GM21717 (cell line): ENCODE measurements at regions not wholly inside any gene's neighbourhood (a gene's known extent, or its start where the extent isn't known, plus 50 kb on each side); places are given as distances from the start of the nearest gene placed in this dataset.
"Not testable (repeated sequence)": the region's sequence is repeated elsewhere in the genome, so short reads cannot be mapped to it uniquely, and the experiment has no call there.

Experiments
- ATAC-seq: cut with Tn5 transposase; IDR thresholded peaks from one replicate; pipeline ENCODE4 v1.9.1; 2021; ENCODE audit warnings: mild to moderate bottlenecking, moderate library complexity; ENCODE audit not compliant: unreplicated experiment

DNA sequence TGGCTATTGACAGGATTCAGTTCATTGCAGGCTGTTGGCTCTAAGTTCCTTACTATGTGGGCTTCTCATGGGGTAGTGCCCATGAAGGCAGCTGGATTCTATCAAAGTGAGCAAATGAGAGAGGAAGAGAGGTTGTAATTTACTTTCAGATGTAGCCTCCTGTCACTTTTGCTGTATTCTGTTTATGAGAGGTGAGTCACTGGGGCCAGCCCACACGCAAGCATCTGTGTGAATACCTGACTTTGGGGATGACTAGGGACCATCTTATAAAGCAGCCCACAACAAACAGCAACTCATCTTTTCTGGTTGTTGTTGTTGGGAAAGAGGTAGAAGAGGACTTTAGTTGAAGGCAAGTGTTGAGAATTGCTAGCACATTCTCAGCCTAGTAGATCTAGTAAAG is 506.3 kb upstream of the GRM7 start:
- no peak for ATAC-seq

DNA sequence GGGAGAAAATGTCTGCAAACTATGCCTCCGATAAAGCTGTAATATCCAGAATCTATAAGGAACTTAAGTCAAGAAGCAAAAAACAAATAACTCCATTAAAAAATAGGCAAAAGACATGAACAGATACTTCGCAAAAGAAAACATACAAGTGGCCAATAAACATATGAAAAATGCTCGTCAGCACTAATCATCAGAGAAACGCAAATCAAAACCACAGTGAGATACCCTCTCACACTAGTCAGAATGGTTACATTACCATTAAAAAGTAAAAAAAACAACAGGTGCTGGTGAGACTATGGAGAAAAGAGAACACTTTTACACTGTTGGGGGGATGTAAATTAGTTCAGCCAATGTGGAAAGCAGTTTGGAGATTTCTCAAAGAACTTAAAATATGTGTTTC is 498.5 kb upstream of the GRM7 start:
- ATAC-seq, result no peak

DNA sequence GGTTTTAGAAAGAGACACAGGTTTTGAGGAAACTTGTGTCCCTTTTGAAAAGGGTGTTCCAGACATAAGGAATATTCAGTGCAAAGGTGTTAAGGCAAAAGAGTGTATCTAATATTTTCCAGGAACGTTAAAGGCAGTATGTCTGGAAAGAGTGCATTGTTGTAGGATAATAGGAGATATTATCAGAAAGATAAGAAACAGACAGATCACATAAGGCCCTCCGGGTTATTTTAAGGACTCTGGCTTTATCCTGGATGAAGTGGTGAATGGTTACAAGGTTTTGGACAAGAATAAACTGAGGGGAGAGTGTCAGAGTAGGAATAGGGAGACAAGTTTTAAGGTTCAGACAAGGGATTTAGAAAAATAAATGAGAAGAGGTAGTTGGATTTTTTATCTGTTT is 493.7 kb upstream of the GRM7 start:
- no peak for ATAC-seq

GRCh38 chr3:6392123-6392522 is 468.8 kb upstream of the GRM7 start:
- ATAC-seq, result no peak

GRCh38 chr3:6394944-6395343 is 466.0 kb upstream of the GRM7 start:
- ATAC-seq, result no peak

DNA sequence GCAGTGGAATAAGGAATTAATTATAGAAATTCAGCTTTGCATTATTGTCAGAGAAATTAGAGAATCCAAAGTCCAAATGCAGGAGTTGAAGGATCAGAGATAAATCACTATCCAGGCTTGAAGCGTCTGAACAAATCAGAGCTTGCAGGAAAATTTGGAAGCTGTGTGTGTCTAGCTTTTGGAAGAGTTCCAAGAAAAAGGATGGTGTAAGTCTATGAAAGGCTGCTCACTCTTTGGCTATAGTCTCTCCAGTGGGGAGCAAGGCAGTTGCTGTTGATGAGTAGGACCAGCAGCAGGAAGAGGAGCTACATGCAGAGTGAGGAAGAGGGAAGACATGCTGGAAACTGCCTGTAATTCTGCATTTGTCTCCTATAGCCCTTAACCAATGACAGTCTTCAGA is 464.3 kb upstream of the GRM7 start:
- ATAC-seq, result no peak

- ATAC-seq, result not testable (repeated sequence)
Observed at GRCh38 chr3:6402666-6403065, 458.2 kb upstream of the GRM7 start.

DNA sequence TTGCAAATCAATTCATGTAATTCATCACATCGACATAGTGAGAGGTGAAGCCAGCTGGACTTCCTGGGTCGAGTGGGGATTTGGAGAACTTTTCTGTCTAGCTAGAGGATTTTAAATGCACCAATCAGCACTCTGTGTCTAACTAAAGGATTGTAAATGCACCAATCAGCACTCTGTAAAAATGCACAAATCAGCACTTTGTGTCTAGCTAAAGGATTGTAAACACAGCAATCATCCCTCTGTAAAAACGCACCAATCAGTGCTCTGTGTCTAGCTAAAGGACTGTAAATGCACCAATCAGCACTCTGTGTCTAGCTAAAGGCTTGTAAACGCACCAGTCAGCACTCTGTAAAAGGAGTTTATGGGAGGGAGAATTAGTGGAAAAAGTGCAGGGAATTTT is 454.0 kb upstream of the GRM7 start:
- not testable (repeated sequence) for ATAC-seq

- ATAC-seq, result no peak
Observed at GRCh38 chr3:6416049-6416661, 444.8 kb upstream of the GRM7 start.

DNA sequence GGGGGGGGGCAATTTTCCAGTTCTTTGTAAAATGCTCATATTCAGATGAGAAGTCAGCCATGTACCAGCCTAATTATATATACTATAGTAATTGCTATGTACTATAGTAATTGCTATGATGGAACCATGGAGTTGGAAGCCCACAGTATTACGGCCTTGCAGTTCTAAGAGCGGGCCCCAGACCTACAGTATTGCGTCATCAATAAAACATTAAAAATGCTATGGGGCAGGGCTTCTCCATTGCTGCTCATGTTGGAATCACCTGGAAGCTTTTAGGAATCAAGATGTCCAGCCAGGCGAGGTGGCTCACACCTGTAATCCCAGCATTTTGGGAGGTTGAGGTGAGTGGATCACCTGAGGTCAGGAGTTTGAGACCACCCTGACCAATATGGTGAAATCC is 443.7 kb upstream of the GRM7 start:
- ATAC-seq, result no peak

GRCh38 chr3:6418485-6418884 is 442.4 kb upstream of the GRM7 start:
- no peak for ATAC-seq

GRCh38 chr3:6421666-6422445 is 439.1 kb upstream of the GRM7 start:
- no peak for ATAC-seq

DNA sequence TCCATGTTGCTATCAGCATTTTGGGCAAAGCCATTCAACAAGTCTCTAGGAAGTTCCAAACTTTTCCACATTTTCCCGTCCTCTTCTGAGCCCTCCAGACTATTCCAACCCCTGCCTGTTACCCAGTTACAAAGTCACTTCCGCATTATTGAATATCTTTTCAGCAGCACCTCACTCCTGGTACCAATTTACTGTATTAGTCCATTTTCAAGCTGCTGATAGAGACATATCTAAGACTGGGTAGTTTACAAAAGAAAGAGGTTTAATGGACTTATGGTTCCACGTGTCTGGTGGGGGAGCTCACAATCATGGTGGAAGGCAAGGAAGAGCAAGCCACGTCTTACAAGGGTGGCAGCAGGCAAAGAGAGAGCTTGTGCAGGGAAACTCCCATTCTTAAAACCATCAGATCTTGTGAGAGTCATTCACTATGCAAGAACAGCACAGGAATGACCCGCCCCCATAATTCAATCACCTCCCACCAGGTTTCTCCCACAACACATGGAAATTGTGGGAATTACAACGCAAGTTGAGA is 435.6 kb upstream of the GRM7 start:
- no peak for ATAC-seq

DNA sequence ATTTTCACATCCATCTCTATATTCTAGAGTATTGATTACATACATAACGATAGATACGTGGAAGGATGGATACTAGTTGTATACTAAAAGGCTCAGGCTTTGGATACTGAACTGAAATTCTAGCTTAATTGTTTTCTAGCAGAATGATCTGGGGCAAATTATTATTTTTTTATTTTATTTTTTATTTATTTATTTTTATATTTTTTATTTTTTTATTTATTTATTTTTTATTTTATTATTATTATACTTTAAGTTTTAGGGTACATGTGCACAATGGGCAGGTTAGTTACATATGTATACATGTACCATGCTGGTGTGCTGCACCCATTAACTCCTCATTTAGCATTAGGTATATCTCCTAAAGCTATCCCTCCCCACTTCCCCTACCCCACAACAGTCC is 432.6 kb upstream of the GRM7 start:
- not testable (repeated sequence) for ATAC-seq

DNA sequence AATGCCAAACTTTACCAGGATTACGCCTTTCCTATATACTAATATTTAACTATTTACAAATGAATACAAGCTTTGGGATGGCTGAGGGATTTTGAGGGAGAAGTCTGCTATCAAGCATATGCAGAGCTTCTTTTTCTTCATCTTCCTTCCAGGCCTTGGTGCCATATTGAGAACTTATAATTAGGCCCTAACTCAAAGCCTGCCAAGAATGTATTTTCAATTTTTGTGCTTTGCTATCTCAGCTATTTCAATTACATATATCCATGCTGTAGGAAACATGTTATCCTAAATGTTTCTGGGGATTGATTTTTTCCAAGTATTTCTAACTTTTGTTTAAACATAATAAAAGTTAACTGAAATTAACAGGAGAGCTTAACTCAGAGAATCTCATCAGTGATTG is 425.0 kb upstream of the GRM7 start:
- no peak for ATAC-seq

GRCh38 chr3:6437631-6438030 is 423.3 kb upstream of the GRM7 start:
- no peak for ATAC-seq

GRCh38 chr3:6438031-6438430 is 422.9 kb upstream of the GRM7 start:
- no peak for ATAC-seq

DNA sequence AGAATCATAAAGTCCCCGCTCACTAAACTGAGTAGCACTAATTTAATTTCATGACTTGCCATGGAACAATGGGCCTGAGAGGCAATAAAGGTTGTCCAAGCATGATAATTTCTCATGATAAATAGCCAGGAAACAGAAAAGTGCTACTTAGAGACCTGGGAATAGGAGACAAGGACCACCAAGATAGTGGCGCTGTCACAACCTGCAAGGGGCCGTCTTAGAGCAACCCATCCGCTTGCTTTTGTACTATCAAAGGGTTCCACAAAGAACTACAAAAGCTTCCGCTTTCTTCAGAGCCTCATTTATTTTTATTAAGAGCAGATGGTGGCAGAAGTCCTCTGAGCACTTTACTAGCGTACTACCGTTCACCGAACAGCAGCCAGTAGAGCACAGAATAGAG is 421.7 kb upstream of the GRM7 start:
- ATAC-seq, result no peak

DNA sequence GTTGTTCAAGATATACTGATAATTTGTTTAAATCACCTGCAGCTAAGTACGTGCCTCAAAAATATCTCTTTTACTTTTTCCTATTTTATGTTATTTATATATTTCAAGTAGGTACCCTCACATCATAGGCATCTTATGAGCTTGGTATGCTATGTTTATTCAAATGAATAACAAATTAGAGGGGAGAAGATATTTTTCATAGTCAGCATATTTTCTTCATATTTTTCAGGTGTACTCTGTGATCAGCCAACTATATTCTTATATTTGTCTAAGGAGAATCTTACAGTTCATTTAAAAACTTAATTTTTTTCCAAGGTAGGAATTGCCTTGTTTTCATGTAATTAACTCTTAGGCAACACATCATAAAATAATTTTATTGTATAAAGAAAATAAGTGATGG is 421.1 kb upstream of the GRM7 start:
- no peak for ATAC-seq

- ATAC-seq, result no peak
Observed at GRCh38 chr3:6444888-6445658, 415.8 kb upstream of the GRM7 start.

- no peak for ATAC-seq
Observed at GRCh38 chr3:6447166-6447801, 413.6 kb upstream of the GRM7 start.
